ENCODE measurements at regions not wholly inside any gene's neighbourhood (a gene's known extent, or its start where the extent isn't known, plus 50 kb on each side); places are given as distances from the start of the nearest gene placed in this dataset.

DNA sequence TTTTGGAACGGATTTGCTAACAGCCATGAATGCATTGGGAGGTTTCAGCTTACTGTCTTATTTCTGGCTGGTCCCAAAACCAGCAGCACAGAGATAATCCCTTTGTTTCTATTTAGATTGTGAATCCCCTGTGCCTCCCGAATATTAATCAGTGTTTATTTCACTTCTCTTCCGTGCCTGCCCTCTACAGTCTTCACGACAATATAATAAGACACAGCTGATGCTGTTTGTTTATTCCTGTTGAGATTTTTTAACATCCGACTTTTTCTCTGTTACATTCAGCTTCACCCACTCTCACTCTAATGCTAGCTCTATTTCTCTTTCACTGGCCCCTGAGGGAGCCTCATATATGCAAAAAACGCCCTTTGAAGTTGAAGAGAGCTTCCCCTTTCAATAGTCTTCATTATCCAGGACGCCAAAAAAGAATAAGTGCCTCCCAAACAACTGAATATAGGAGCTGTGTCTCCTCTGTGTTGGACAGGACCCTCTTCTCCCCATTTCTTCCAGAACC, 995.3 kb downstream of the ROBO2 start:
- Histone ChIP-seq H3K36me3 (ENCODE audit: control insufficient read depth in 4 of 4, insufficient read depth in 4 of 4, low read length in 3 of 4) (no peaks in the 10 kb centered on the region), H3K9me3 (ENCODE audit: control extremely low read depth in 1 of 5, control insufficient read depth in 4 of 5, insufficient read depth in 2 of 5, low read depth in 1 of 5, low read length in 4 of 5) (no peaks in the 10 kb centered on the region), H3K27ac (ENCODE audit: insufficient read depth in 1 of 2, low read depth in 1 of 2, low read length in 2 of 2, poor library complexity in 1 of 2, severe bottlenecking in 2 of 2) (no peak overlapping the region), H3K4me1 (ENCODE audit: control extremely low read depth in 1 of 4, control insufficient read depth in 4 of 4, insufficient read depth in 4 of 4, low read length in 3 of 4) (no peaks in the 10 kb centered on the region), H3K4me3 (ENCODE audit: control insufficient read depth in 1 of 7, extremely low read depth in 1 of 7, insufficient read depth in 4 of 7, low read depth in 2 of 7, low read length in 6 of 7) (no peak overlapping the region), H3K27me3 (replicated peaks in 2 of 5; ENCODE audit: control insufficient read depth in 4 of 5, insufficient read depth in 5 of 5, low read length in 4 of 5) (no peaks in the 10 kb centered on the region)
- WGBS (ENCODE audit: insufficient coverage): 46% methylated on average over 3 of the region's 7 CpGs
- CTCF ChIA-PET: no interaction called here
- DNase-seq: no peak
- POLR2A ChIA-PET: no interaction called here

- no peaks in the 10 kb centered on the region for H3K27me3 ChIP-seq (replicated peaks in 2 of 5; ENCODE audit: control insufficient read depth in 4 of 5, insufficient read depth in 5 of 5, low read length in 4 of 5)
- no peaks in the 10 kb centered on the region for H3K4me1 ChIP-seq (ENCODE audit: control extremely low read depth in 1 of 4, control insufficient read depth in 4 of 4, insufficient read depth in 4 of 4, low read length in 3 of 4)
- H3K9me3 ChIP-seq (ENCODE audit: control extremely low read depth in 1 of 5, control insufficient read depth in 4 of 5, insufficient read depth in 2 of 5, low read depth in 1 of 5, low read length in 4 of 5): no peaks in the 10 kb centered on the region
- H3K36me3 ChIP-seq (ENCODE audit: control insufficient read depth in 4 of 4, insufficient read depth in 4 of 4, low read length in 3 of 4): no peaks in the 10 kb centered on the region
- H3K27ac ChIP-seq (ENCODE audit: insufficient read depth in 1 of 2, low read depth in 1 of 2, low read length in 2 of 2, poor library complexity in 1 of 2, severe bottlenecking in 2 of 2): no peak overlapping the region
- no peak overlapping the region for H3K4me3 ChIP-seq (ENCODE audit: control insufficient read depth in 1 of 7, extremely low read depth in 1 of 7, insufficient read depth in 4 of 7, low read depth in 2 of 7, low read length in 6 of 7)
- ChIA-PET CTCF (no interaction called here), POLR2A (no interaction called here)
- WGBS (ENCODE audit: insufficient coverage): no CpG with 5 or more reads among the region's 1 CpG
- no peak for DNase-seq
These were observed 1001.6 kb downstream of the ROBO2 start for GRCh38 chr3:78041486-78041885.

DNA sequence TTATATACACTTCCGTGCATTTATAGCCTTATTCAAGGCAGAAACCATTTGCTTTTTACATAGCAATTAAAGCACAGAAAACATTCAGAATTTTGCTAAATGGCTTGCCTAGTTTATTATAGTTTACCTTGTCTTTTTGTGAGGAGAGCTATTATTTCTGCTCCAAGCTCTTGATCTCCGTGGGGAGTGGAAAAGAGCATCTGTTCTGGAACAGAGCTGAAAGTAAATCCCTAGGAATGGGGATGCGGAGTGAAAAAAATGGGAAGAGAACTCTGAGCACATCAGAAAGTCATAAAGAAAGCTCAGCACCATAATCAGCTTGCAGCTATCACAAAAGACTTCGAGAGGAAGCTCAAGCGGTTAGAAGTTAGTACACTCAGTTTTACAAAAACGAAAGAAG, 1006.7 kb downstream of the ROBO2 start:
- ChIA-PET POLR2A (interaction anchor here (0.5 kb wide), 1 partner anchor 728 kb away, joined by 3 read pairs; no protein-coding TSS in a partner anchor), CTCF (interaction anchor here (0.5 to 1.3 kb wide), 2 partner anchors 34 to 553 kb away, joined by 3 read pairs; no protein-coding TSS in a partner anchor)

DNA sequence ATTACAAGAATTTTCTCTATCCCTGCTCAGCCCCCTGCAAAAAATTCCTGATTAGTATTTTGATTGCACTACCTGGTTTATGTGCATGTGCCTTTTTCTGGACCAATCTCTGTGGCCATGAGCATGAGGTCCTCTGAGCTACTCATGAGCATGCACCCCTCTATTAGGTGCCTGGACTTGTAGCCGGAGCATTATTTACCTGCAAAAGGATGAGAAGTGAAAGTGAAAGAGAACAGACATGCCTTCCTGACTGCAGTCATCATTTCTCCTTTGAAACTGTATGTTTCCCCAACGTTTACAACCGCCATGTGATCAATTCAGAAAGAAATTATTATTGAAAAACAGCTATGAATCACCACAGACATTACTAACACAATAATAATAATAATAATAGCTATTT, 1008.8 kb downstream of the ROBO2 start:
- H3K27ac ChIP-seq (ENCODE audit: insufficient read depth in 1 of 2, low read depth in 1 of 2, low read length in 2 of 2, poor library complexity in 1 of 2, severe bottlenecking in 2 of 2): no peak overlapping the region
- DNase-seq: peak in 2 of 3 donors; percentile 2
- ChIA-PET POLR2A (no interaction called here), CTCF (interaction anchor here (1.3 kb wide), 1 partner anchor 17 kb away, joined by 3 read pairs; no protein-coding TSS in a partner anchor)
- H3K9me3 ChIP-seq (ENCODE audit: control extremely low read depth in 1 of 5, control insufficient read depth in 4 of 5, insufficient read depth in 2 of 5, low read depth in 1 of 5, low read length in 4 of 5): no peaks in the 10 kb centered on the region
- 20% methylated on average over 1 of the region's 3 CpGs for WGBS (ENCODE audit: insufficient coverage)
- peak overlapping the region in 4 of 7 experiments; percentile 6 to 52 (median 16) for H3K4me3 ChIP-seq (ENCODE audit: control insufficient read depth in 1 of 7, extremely low read depth in 1 of 7, insufficient read depth in 4 of 7, low read depth in 2 of 7, low read length in 6 of 7)
- no peaks in the 10 kb centered on the region for H3K36me3 ChIP-seq (ENCODE audit: control insufficient read depth in 4 of 4, insufficient read depth in 4 of 4, low read length in 3 of 4)
- no peaks in the 10 kb centered on the region for H3K27me3 ChIP-seq (replicated peaks in 2 of 5; ENCODE audit: control insufficient read depth in 4 of 5, insufficient read depth in 5 of 5, low read length in 4 of 5)
- H3K4me1 ChIP-seq (ENCODE audit: control extremely low read depth in 1 of 4, control insufficient read depth in 4 of 4, insufficient read depth in 4 of 4, low read length in 3 of 4): peaks cover 0 to 3% (median 0%) of the 10 kb centered on the region in 4 experiments

More for the DNA sequence above, 1006.7 kb downstream of the ROBO2 start:
- H3K36me3 ChIP-seq (ENCODE audit: control insufficient read depth in 4 of 4, insufficient read depth in 4 of 4, low read length in 3 of 4): no peaks in the 10 kb centered on the region
- peaks cover 0 to 3% (median 0%) of the 10 kb centered on the region in 4 experiments for H3K4me1 ChIP-seq (ENCODE audit: control extremely low read depth in 1 of 4, control insufficient read depth in 4 of 4, insufficient read depth in 4 of 4, low read length in 3 of 4)
- no peak overlapping the region for H3K4me3 ChIP-seq (ENCODE audit: control insufficient read depth in 1 of 7, extremely low read depth in 1 of 7, insufficient read depth in 4 of 7, low read depth in 2 of 7, low read length in 6 of 7)
- DNase-seq: no peak
- H3K27ac ChIP-seq (ENCODE audit: insufficient read depth in 1 of 2, low read depth in 1 of 2, low read length in 2 of 2, poor library complexity in 1 of 2, severe bottlenecking in 2 of 2): no peak overlapping the region
- H3K27me3 ChIP-seq (replicated peaks in 2 of 5; ENCODE audit: control insufficient read depth in 4 of 5, insufficient read depth in 5 of 5, low read length in 4 of 5): no peaks in the 10 kb centered on the region
- 98% methylated on average over 5 of the region's 6 CpGs for WGBS (ENCODE audit: insufficient coverage)
- H3K9me3 ChIP-seq (ENCODE audit: control extremely low read depth in 1 of 5, control insufficient read depth in 4 of 5, insufficient read depth in 2 of 5, low read depth in 1 of 5, low read length in 4 of 5): no peaks in the 10 kb centered on the region

DNA sequence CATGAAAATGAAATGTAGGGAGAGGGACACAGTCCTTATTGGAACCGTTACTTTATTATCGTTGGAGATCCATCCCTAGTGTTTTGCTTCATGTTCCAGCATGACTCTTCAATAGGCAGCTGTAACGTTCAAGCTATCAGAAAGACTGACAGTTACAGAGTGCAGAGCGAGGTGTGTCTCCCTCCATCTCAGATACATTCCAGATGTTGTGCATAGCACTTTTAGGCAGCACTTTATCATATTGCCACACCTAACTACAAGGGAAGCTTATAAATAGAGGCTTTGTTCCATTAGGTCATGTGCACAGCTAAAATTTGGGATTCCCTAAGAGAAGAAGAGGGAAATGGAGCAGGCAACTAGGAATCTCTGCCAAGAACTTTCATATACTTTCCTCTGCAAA, 1009.6 kb downstream of the ROBO2 start:
- Histone ChIP-seq H3K36me3 (ENCODE audit: control insufficient read depth in 4 of 4, insufficient read depth in 4 of 4, low read length in 3 of 4) (no peaks in the 10 kb centered on the region), H3K27ac (ENCODE audit: insufficient read depth in 1 of 2, low read depth in 1 of 2, low read length in 2 of 2, poor library complexity in 1 of 2, severe bottlenecking in 2 of 2) (no peak overlapping the region), H3K4me1 (ENCODE audit: control extremely low read depth in 1 of 4, control insufficient read depth in 4 of 4, insufficient read depth in 4 of 4, low read length in 3 of 4) (peaks cover 0 to 3% (median 0%) of the 10 kb centered on the region in 4 experiments), H3K27me3 (replicated peaks in 2 of 5; ENCODE audit: control insufficient read depth in 4 of 5, insufficient read depth in 5 of 5, low read length in 4 of 5) (no peaks in the 10 kb centered on the region), H3K9me3 (ENCODE audit: control extremely low read depth in 1 of 5, control insufficient read depth in 4 of 5, insufficient read depth in 2 of 5, low read depth in 1 of 5, low read length in 4 of 5) (no peaks in the 10 kb centered on the region), H3K4me3 (ENCODE audit: control insufficient read depth in 1 of 7, extremely low read depth in 1 of 7, insufficient read depth in 4 of 7, low read depth in 2 of 7, low read length in 6 of 7) (no peak overlapping the region)
- CTCF ChIA-PET: no interaction called here
- POLR2A ChIA-PET: no interaction called here
- 97% methylated on average over 4 of the region's 4 CpGs for WGBS (ENCODE audit: insufficient coverage)
- DNase-seq: no peak

GRCh38 chr3:78050276-78051065, 1010.6 kb downstream of the ROBO2 start:
- Histone ChIP-seq H3K4me1 (ENCODE audit: control extremely low read depth in 1 of 4, control insufficient read depth in 4 of 4, insufficient read depth in 4 of 4, low read length in 3 of 4) (peaks cover 0 to 3% (median 0%) of the 10 kb centered on the region in 4 experiments), H3K4me3 (ENCODE audit: control insufficient read depth in 1 of 7, extremely low read depth in 1 of 7, insufficient read depth in 4 of 7, low read depth in 2 of 7, low read length in 6 of 7) (no peak overlapping the region), H3K9me3 (ENCODE audit: control extremely low read depth in 1 of 5, control insufficient read depth in 4 of 5, insufficient read depth in 2 of 5, low read depth in 1 of 5, low read length in 4 of 5) (peaks cover 0 to under 1% (median 0%) of the 10 kb centered on the region in 5 experiments), H3K36me3 (ENCODE audit: control insufficient read depth in 4 of 4, insufficient read depth in 4 of 4, low read length in 3 of 4) (no peaks in the 10 kb centered on the region), H3K27ac (ENCODE audit: insufficient read depth in 1 of 2, low read depth in 1 of 2, low read length in 2 of 2, poor library complexity in 1 of 2, severe bottlenecking in 2 of 2) (no peak overlapping the region), H3K27me3 (replicated peaks in 2 of 5; ENCODE audit: control insufficient read depth in 4 of 5, insufficient read depth in 5 of 5, low read length in 4 of 5) (no peaks in the 10 kb centered on the region)
- POLR2A ChIA-PET: no interaction called here
- no peak for DNase-seq
- 80% methylated on average over 1 of the region's 4 CpGs for WGBS (ENCODE audit: insufficient coverage)
- CTCF ChIA-PET: no interaction called here

DNA sequence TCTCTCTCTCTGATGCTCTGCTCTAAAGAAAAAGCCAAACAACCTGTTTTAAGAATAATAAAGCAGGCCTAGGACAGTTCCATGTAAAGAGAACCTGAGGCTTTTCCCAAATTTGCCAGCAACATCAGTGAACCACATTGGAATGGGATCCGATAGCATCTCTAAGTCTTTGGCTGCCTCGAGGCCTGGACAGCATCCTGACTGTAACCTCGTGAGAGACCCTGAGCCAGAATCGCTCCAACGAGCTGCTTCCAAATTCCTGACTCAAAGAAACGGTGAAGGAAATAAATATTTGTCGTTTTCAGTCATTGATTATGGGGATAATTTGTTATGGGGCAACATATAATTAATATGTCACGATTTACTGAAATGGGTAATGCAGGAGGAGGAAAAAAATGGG, 1012.8 kb downstream of the ROBO2 start:
- WGBS (ENCODE audit: insufficient coverage): 91% methylated on average over 8 of the region's 8 CpGs
- POLR2A ChIA-PET: no interaction called here

More for the DNA sequence above, 1012.8 kb downstream of the ROBO2 start:
- Histone ChIP-seq H3K4me3 (ENCODE audit: control insufficient read depth in 1 of 7, extremely low read depth in 1 of 7, insufficient read depth in 4 of 7, low read depth in 2 of 7, low read length in 6 of 7) (no peak overlapping the region), H3K27ac (ENCODE audit: insufficient read depth in 1 of 2, low read depth in 1 of 2, low read length in 2 of 2, poor library complexity in 1 of 2, severe bottlenecking in 2 of 2) (no peak overlapping the region), H3K4me1 (ENCODE audit: control extremely low read depth in 1 of 4, control insufficient read depth in 4 of 4, insufficient read depth in 4 of 4, low read length in 3 of 4) (peaks cover 0 to 3% (median 0%) of the 10 kb centered on the region in 4 experiments), H3K9me3 (ENCODE audit: control extremely low read depth in 1 of 5, control insufficient read depth in 4 of 5, insufficient read depth in 2 of 5, low read depth in 1 of 5, low read length in 4 of 5) (peaks cover 0 to 3% (median 0%) of the 10 kb centered on the region in 5 experiments), H3K36me3 (ENCODE audit: control insufficient read depth in 4 of 4, insufficient read depth in 4 of 4, low read length in 3 of 4) (no peaks in the 10 kb centered on the region), H3K27me3 (replicated peaks in 2 of 5; ENCODE audit: control insufficient read depth in 4 of 5, insufficient read depth in 5 of 5, low read length in 4 of 5) (no peaks in the 10 kb centered on the region)
- DNase-seq: no peak
- CTCF ChIA-PET: no interaction called here

Data from common myeloid progenitor, CD34-positive (primary cell).